NCI-H146 treated with DMSO at 0.1 percent for 48 hours (cell line): ENCODE measurements at regions not wholly inside any gene's neighbourhood (a gene's known extent, or its start where the extent isn't known, plus 50 kb on each side); places are given as distances from the start of the nearest gene placed in this dataset.

ENCODE experiments used
- DNase-seq: peaks from one replicate; lab custom pipeline; 2025; ENCODE audit not compliant: unreplicated experiment; lab: John Stamatoyannopoulos, UW

- no peak for DNase-seq
Observed at GRCh38 chr13:99619207-99619606, 117.9 kb downstream of the TM9SF2 start.

DNA sequence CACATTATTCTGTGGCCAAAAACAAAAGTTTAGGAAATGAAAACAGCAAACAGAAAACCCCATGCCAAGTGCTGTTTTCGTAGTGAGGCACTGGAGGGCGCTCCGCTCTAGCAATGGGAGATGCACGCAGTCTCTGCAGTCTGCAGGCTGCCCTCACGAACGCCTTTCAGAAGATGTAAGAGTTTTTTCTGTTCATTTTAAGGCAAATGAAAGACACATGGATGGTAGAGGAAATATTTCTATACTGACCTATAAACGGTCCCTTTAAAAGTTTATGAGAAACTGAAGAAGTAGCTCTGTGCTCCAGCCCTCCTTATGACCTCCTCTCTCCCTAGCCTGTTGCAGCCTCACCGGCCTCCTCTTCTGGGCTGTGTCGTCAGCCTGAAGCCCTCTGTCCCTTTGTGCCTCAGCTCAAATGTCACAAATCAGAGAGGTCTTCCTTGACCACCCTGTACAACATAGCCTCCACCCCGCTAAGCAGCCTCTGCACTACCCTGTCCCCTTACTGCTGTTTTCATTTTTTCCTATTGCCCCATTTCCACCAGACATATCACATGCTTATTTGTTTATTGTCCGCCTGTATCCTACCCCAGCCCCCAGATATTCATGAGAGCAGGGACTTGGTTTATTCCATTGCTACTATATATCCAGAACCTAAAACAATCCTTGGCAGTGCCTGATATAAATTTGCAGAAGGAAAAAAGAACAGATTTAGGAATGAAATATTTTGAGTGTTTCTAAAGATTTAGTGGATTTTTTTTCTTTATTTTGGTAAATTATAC is 116.4 kb downstream of the TM9SF2 start:
- DNase-seq, result no peak

DNA sequence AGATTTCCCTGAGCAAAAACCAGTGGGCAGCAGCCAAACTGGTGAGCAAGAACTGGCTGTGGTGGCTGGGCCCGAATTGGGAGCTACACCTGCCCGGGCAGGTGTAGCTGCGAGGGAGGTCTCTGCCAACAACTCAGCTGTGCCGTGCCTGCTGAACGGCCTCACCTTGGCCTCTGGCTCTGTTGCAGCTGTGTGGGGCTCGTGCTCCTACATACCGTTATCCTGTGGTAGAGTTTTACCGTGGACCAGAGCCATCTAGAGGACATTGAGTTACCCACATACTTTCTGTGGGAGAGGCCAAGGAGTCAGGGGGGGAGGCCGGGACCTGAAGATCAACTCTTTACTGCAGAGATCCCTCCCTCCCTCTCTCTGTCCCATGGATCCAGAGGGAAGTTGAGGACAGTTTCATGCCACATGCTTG is 113.2 kb downstream of the TM9SF2 start:
- peak; percentile 41 for DNase-seq
